ENCODE measurements at regions not wholly inside any gene's neighbourhood (a gene's known extent, or its start where the extent isn't known, plus 50 kb on each side); places are given as distances from the start of the nearest gene placed in this dataset.

GRCh38 chr12:28068467-28068866 is 95.9 kb upstream of the PTHLH start:
- Histone ChIP-seq H3K36me3 (ENCODE audit: control insufficient read depth, insufficient read depth, low read length) (no peaks in the 10 kb centered on the region), H2BK5ac (ENCODE audit: low read depth, low read length, poor library complexity, severe bottlenecking) (no peak overlapping the region), H4K5ac (ENCODE audit: low read depth, low read length) (no peak overlapping the region), H3K23ac (ENCODE audit: low read depth, low read length) (no peak overlapping the region), H3K9ac (ENCODE audit: low read depth, low read length) (no peak overlapping the region), H3K9me3 (ENCODE audit: control insufficient read depth, insufficient read depth, low read length) (no peaks in the 10 kb centered on the region), H2BK120ac (ENCODE audit: low read depth, low read length) (no peak overlapping the region), H2BK20ac (ENCODE audit: low read depth, low read length) (no peak overlapping the region), H3K4me1 (ENCODE audit: control insufficient read depth, insufficient read depth, low read length) (no peaks in the 10 kb centered on the region), H3K56ac (ENCODE audit: extremely low read depth, insufficient read depth, low read length) (no peak overlapping the region), H3K27ac (ENCODE audit: insufficient read depth, low read length) (no peak overlapping the region), H2AFZ (replicated peaks; ENCODE audit: low read length, poor library complexity) (no peak overlapping the region), H4K91ac (ENCODE audit: insufficient read depth, low read depth, low read length) (no peak overlapping the region), H3K14ac (replicated peaks; ENCODE audit: low read depth, low read length) (no peak overlapping the region), H3K4ac (ENCODE audit: low read depth, low read length) (no peak overlapping the region), H3K4me3 (ENCODE audit: insufficient read depth, low read depth, low read length) (no peak overlapping the region), H4K20me1 (ENCODE audit: insufficient read depth, low read length) (no peaks in the 10 kb centered on the region), H4K8ac (ENCODE audit: low read depth in 2 of 2, low read length in 2 of 2) (no peak overlapping the region), H3K4me2 (ENCODE audit: low read depth, low read length) (no peak overlapping the region), H3K9me1 (ENCODE audit: insufficient read depth, low read length) (no peaks in the 10 kb centered on the region), H3K27me3 (ENCODE audit: control insufficient read depth, insufficient read depth, low read length) (no peaks in the 10 kb centered on the region), H3K18ac (ENCODE audit: low read depth, low read length) (no peak overlapping the region), H2AK5ac (ENCODE audit: low read depth, low read length) (no peak overlapping the region), H2BK15ac (ENCODE audit: low read depth, low read length) (no peak overlapping the region), H3K79me1 (ENCODE audit: low read depth in 1 of 2, low read length in 2 of 2) (no peaks in the 10 kb centered on the region), H2AK9ac (replicated peaks; ENCODE audit: low read depth, low read length, poor library complexity) (no peak overlapping the region)
- intact Hi-C loops (cut with micrococcal nuclease) = no loop called here
- no peak for ATAC-seq (ENCODE audit: low read depth)
- dilution Hi-C loops (cut with HindIII; ENCODE audit: low sequenced_read_pairs, unreplicated experiment) = no loop called here
- no peak for DNase-seq
- no peak for TF ChIP-seq CTCF (conservative IDR thresholded peaks at IDR 0.05; ENCODE audit: low read depth, low read length)
- TF ChIP-seq NFE2L2 (IDR thresholded peaks at IDR 0.05; ENCODE audit: low read depth, low read length) = no peak
- no peak for TF ChIP-seq POLR2A (IDR thresholded peaks at IDR 0.05; ENCODE audit: low read depth, low read length)
- TF ChIP-seq FOS (IDR thresholded peaks at IDR 0.05; ENCODE audit: low read depth, low read length) = no peak
- no peak for TF ChIP-seq CEBPB (IDR thresholded peaks at IDR 0.05; ENCODE audit: low read depth, low read length)
- no peak for TF ChIP-seq MAFK (IDR thresholded peaks at IDR 0.05; ENCODE audit: low read depth, low read length)
- TF ChIP-seq CHD1 (IDR thresholded peaks at IDR 0.05; ENCODE audit: low read depth, low read length) = no peak
- TF ChIP-seq MXI1 (IDR thresholded peaks at IDR 0.05; ENCODE audit: borderline replicate concordance, low read depth, low read length) = no peak
- no peak for TF ChIP-seq RCOR1 (IDR thresholded peaks at IDR 0.05; ENCODE audit: insufficient replicate concordance, low read length)
- no peak for TF ChIP-seq MAZ (IDR thresholded peaks at IDR 0.05; ENCODE audit: borderline replicate concordance, low read depth, low read length)
- TF ChIP-seq RAD21 (IDR thresholded peaks at IDR 0.05; ENCODE audit: low read length) = no peak
- no peak for TF ChIP-seq RFX5 (IDR thresholded peaks at IDR 0.05; ENCODE audit: low read depth, low read length)
- TF ChIP-seq, protein P1, sequence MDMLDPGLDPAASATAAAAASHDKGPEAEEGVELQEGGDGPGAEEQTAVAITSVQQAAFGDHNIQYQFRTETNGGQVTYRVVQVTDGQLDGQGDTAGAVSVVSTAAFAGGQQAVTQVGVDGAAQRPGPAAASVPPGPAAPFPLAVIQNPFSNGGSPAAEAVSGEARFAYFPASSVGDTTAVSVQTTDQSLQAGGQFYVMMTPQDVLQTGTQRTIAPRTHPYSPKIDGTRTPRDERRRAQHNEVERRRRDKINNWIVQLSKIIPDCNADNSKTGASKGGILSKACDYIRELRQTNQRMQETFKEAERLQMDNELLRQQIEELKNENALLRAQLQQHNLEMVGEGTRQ (IDR thresholded peaks at IDR 0.05; ENCODE audit: low read depth, low read length) = no peak
- TF ChIP-seq, protein P2, sequence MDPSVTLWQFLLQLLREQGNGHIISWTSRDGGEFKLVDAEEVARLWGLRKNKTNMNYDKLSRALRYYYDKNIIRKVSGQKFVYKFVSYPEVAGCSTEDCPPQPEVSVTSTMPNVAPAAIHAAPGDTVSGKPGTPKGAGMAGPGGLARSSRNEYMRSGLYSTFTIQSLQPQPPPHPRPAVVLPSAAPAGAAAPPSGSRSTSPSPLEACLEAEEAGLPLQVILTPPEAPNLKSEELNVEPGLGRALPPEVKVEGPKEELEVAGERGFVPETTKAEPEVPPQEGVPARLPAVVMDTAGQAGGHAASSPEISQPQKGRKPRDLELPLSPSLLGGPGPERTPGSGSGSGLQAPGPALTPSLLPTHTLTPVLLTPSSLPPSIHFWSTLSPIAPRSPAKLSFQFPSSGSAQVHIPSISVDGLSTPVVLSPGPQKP (IDR thresholded peaks at IDR 0.05; ENCODE audit: borderline replicate concordance, low read depth, low read length) = no peak
- TF ChIP-seq BHLHE40 (IDR thresholded peaks at IDR 0.05; ENCODE audit: low read depth, low read length) = no peak
- POLR2A ChIA-PET (ENCODE audit: unreplicated experiment) = no interaction called here
- CTCF ChIA-PET = no interaction called here
- in situ Hi-C loops (cut with MboI; ENCODE audit: low sequenced_read_pairs) = no loop called here
- BruUV-seq (replicated peaks) = no TSS peak

Measured in IMR-90 (cell line).